ENCODE measurements at regions not wholly inside any gene's neighbourhood (a gene's known extent, or its start where the extent isn't known, plus 50 kb on each side); places are given as distances from the start of the nearest gene placed in this dataset.

- no peak for DNase-seq (ENCODE audit: low read depth, low spot score)
- no peaks in the 10 kb centered on the region for H3K4me1 ChIP-seq (ENCODE audit: insufficient read depth, insufficient read length)
- no peak overlapping the region for H3K9ac ChIP-seq (ENCODE audit: insufficient read length, low read depth)
- no peak overlapping the region for H3K4me3 ChIP-seq (ENCODE audit: insufficient read length, low read depth)
- no peak for TF ChIP-seq SUZ12 (IDR thresholded peaks at IDR 0.05; ENCODE audit: extremely low read depth, insufficient read depth, insufficient read length)
- no peak for TF ChIP-seq YY1 (IDR thresholded peaks at IDR 0.05; ENCODE audit: insufficient read depth, insufficient read length)
- H3K36me3 ChIP-seq (ENCODE audit: insufficient read depth, insufficient read length, low read length) = no peaks in the 10 kb centered on the region
- H3K9me3 ChIP-seq (ENCODE audit: insufficient read depth, low read length) = peaks cover 3% of the 10 kb centered on the region; the same call in 1 of the 2 replicates
- H3K27me3 ChIP-seq (ENCODE audit: insufficient read depth, insufficient read length) = no peaks in the 10 kb centered on the region
Observed at GRCh38 chrX:39360101-39360500, 558.8 kb downstream of the MID1IP1 start.

- Histone ChIP-seq H3K27me3 (ENCODE audit: insufficient read depth, insufficient read length) (no peaks in the 10 kb centered on the region), H3K4me1 (ENCODE audit: insufficient read depth, insufficient read length) (no peaks in the 10 kb centered on the region), H3K4me3 (ENCODE audit: insufficient read length, low read depth) (no peak overlapping the region), H3K9ac (ENCODE audit: insufficient read length, low read depth) (no peak overlapping the region), H3K36me3 (ENCODE audit: insufficient read depth, insufficient read length, low read length) (no peaks in the 10 kb centered on the region), H3K9me3 (ENCODE audit: insufficient read depth, low read length) (peaks cover 3% of the 10 kb centered on the region; the same call in 1 of the 2 replicates)
- DNase-seq (ENCODE audit: low read depth, low spot score) = no peak
- TF ChIP-seq ZNF274 (IDR thresholded peaks at IDR 0.05; ENCODE audit: low read depth, low read length) (no peak), YY1 (IDR thresholded peaks at IDR 0.05; ENCODE audit: insufficient read depth, insufficient read length) (no peak), SUZ12 (IDR thresholded peaks at IDR 0.05; ENCODE audit: extremely low read depth, insufficient read depth, insufficient read length) (no peak)
Observed at GRCh38 chrX:39361736-39362135, 560.5 kb downstream of the MID1IP1 start.

GRCh38 chrX:39367416-39367815, 566.2 kb downstream of the MID1IP1 start:
- DNase-seq (ENCODE audit: low read depth, low spot score) = no peak
- Histone ChIP-seq H3K9me3 (ENCODE audit: insufficient read depth, low read length) (peaks cover 3% of the 10 kb centered on the region; the same call in 1 of the 2 replicates), H3K27me3 (ENCODE audit: insufficient read depth, insufficient read length) (no peaks in the 10 kb centered on the region), H3K36me3 (ENCODE audit: insufficient read depth, insufficient read length, low read length) (no peaks in the 10 kb centered on the region), H3K9ac (ENCODE audit: insufficient read length, low read depth) (no peak overlapping the region), H3K4me3 (ENCODE audit: insufficient read length, low read depth) (no peak overlapping the region), H3K4me1 (ENCODE audit: insufficient read depth, insufficient read length) (no peaks in the 10 kb centered on the region)
- TF ChIP-seq YY1 (IDR thresholded peaks at IDR 0.05; ENCODE audit: insufficient read depth, insufficient read length) (no peak), SUZ12 (IDR thresholded peaks at IDR 0.05; ENCODE audit: extremely low read depth, insufficient read depth, insufficient read length) (no peak), ZNF274 (IDR thresholded peaks at IDR 0.05; ENCODE audit: low read depth, low read length) (no peak)

- TF ChIP-seq SUZ12 (IDR thresholded peaks at IDR 0.05; ENCODE audit: extremely low read depth, insufficient read depth, insufficient read length) (no peak), ZNF274 (IDR thresholded peaks at IDR 0.05; ENCODE audit: low read depth, low read length) (no peak), YY1 (IDR thresholded peaks at IDR 0.05; ENCODE audit: insufficient read depth, insufficient read length) (no peak)
- H3K4me1 ChIP-seq (ENCODE audit: insufficient read depth, insufficient read length) = no peaks in the 10 kb centered on the region
- H3K36me3 ChIP-seq (ENCODE audit: insufficient read depth, insufficient read length, low read length) = no peaks in the 10 kb centered on the region
- H3K9me3 ChIP-seq (ENCODE audit: insufficient read depth, low read length) = no peaks in the 10 kb centered on the region
- no peak overlapping the region for H3K4me3 ChIP-seq (ENCODE audit: insufficient read length, low read depth)
- H3K9ac ChIP-seq (ENCODE audit: insufficient read length, low read depth) = no peak overlapping the region
- DNase-seq (ENCODE audit: low read depth, low spot score) = no peak
- no peaks in the 10 kb centered on the region for H3K27me3 ChIP-seq (ENCODE audit: insufficient read depth, insufficient read length)
Observed at GRCh38 chrX:39372115-39372514, 570.9 kb downstream of the MID1IP1 start.

- no peak for DNase-seq (ENCODE audit: low read depth, low spot score)
- H3K9me3 ChIP-seq (ENCODE audit: insufficient read depth, low read length) = no peaks in the 10 kb centered on the region; the same call in 1 of the 2 replicates
- TF ChIP-seq YY1 (IDR thresholded peaks at IDR 0.05; ENCODE audit: insufficient read depth, insufficient read length) = no peak
- no peak for TF ChIP-seq ZNF274 (IDR thresholded peaks at IDR 0.05; ENCODE audit: low read depth, low read length)
- TF ChIP-seq SUZ12 (IDR thresholded peaks at IDR 0.05; ENCODE audit: extremely low read depth, insufficient read depth, insufficient read length) = no peak
Observed at GRCh38 chrX:39377157-39377556, 575.9 kb downstream of the MID1IP1 start.

GRCh38 chrX:39377773-39378172, 576.5 kb downstream of the MID1IP1 start:
- H3K27me3 ChIP-seq (ENCODE audit: insufficient read depth, insufficient read length) = no peaks in the 10 kb centered on the region
- H3K36me3 ChIP-seq (ENCODE audit: insufficient read depth, insufficient read length, low read length) = no peaks in the 10 kb centered on the region
- H3K9me3 ChIP-seq (ENCODE audit: insufficient read depth, low read length) = no peaks in the 10 kb centered on the region; the same call in 1 of the 2 replicates
- DNase-seq (ENCODE audit: low read depth, low spot score) = no peak
- H3K9ac ChIP-seq (ENCODE audit: insufficient read length, low read depth) = no peak overlapping the region
- no peak overlapping the region for H3K4me3 ChIP-seq (ENCODE audit: insufficient read length, low read depth)
- no peak for TF ChIP-seq YY1 (IDR thresholded peaks at IDR 0.05; ENCODE audit: insufficient read depth, insufficient read length)
- TF ChIP-seq ZNF274 (IDR thresholded peaks at IDR 0.05; ENCODE audit: low read depth, low read length) = no peak
- TF ChIP-seq SUZ12 (IDR thresholded peaks at IDR 0.05; ENCODE audit: extremely low read depth, insufficient read depth, insufficient read length) = no peak
- no peaks in the 10 kb centered on the region for H3K4me1 ChIP-seq (ENCODE audit: insufficient read depth, insufficient read length)

More at GRCh38 chrX:39377157-39377556, 575.9 kb downstream of the MID1IP1 start:
- Histone ChIP-seq H3K4me3 (ENCODE audit: insufficient read length, low read depth) (no peak overlapping the region), H3K4me1 (ENCODE audit: insufficient read depth, insufficient read length) (no peaks in the 10 kb centered on the region), H3K27me3 (ENCODE audit: insufficient read depth, insufficient read length) (no peaks in the 10 kb centered on the region), H3K9ac (ENCODE audit: insufficient read length, low read depth) (no peak overlapping the region), H3K36me3 (ENCODE audit: insufficient read depth, insufficient read length, low read length) (no peaks in the 10 kb centered on the region)

- Histone ChIP-seq H3K27me3 (ENCODE audit: insufficient read depth, insufficient read length) (peaks cover 2% of the 10 kb centered on the region), H3K9ac (ENCODE audit: insufficient read length, low read depth) (no peak overlapping the region), H3K4me1 (ENCODE audit: insufficient read depth, insufficient read length) (no peaks in the 10 kb centered on the region), H3K4me3 (ENCODE audit: insufficient read length, low read depth) (no peak overlapping the region), H3K36me3 (ENCODE audit: insufficient read depth, insufficient read length, low read length) (no peaks in the 10 kb centered on the region), H3K9me3 (ENCODE audit: insufficient read depth, low read length) (no peaks in the 10 kb centered on the region; the same call in 1 of the 2 replicates)
- no peak for DNase-seq (ENCODE audit: low read depth, low spot score)
- TF ChIP-seq YY1 (IDR thresholded peaks at IDR 0.05; ENCODE audit: insufficient read depth, insufficient read length) (no peak), SUZ12 (IDR thresholded peaks at IDR 0.05; ENCODE audit: extremely low read depth, insufficient read depth, insufficient read length) (no peak), ZNF274 (IDR thresholded peaks at IDR 0.05; ENCODE audit: low read depth, low read length) (no peak)
Observed at GRCh38 chrX:39381422-39381821, 580.2 kb downstream of the MID1IP1 start.

All from NT2/D1 (cell line).